ENCODE measurements at regions not wholly inside any gene's neighbourhood (a gene's known extent, or its start where the extent isn't known, plus 50 kb on each side); places are given as distances from the start of the nearest gene placed in this dataset.
A peak's percentile ranks its signal among the peaks of the same experiment; 100 is the strongest.

- Mint-ChIP-seq H3K9me3 (no peaks in the 10 kb centered on the region), H3K27ac (no peak overlapping the region), H3K4me3 (no peak overlapping the region), H3K36me3 (no peaks in the 10 kb centered on the region), H3K4me1 (no peaks in the 10 kb centered on the region), H3K27me3 (peaks cover 0 to 17% (median 14%) of the 10 kb centered on the region in 3 donors)
- DNase-seq: no peak
- no peak for ATAC-seq (ENCODE audit: low read depth in 2 of 2)
Measured at GRCh38 chr10:71068861-71069271, 143.5 kb upstream of the UNC5B start.

- H3K4me3 Mint-ChIP-seq: no peak overlapping the region
Measured at GRCh38 chr10:71069909-71070666, 142.3 kb upstream of the UNC5B start.

DNA sequence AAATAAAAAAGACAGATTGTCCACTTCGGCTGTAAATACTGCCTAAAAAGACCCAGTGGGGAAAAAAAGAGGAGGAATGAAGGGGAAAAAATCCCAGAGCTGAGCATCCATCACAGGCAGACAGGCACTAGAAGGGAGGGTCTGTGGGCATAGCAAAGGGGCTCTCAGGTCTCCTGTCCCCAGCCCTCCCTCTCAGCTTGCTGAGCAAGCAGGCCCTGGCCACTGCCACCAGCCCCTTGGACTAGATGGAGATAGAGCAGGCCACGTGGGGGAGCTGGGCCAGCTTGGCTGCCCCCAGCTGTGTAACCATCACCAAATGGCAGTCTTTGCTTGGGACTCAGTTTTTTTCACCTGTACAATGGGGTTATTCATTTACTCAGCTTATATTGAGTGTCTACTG, 141.6 kb upstream of the UNC5B start:
- Mint-ChIP-seq H3K27ac (no peak overlapping the region), H3K9me3 (no peaks in the 10 kb centered on the region), H3K36me3 (no peaks in the 10 kb centered on the region), H3K4me1 (no peaks in the 10 kb centered on the region), H3K4me3 (no peak overlapping the region), H3K27me3 (peaks cover 0 to 17% (median 14%) of the 10 kb centered on the region in 3 donors)
- ATAC-seq (ENCODE audit: low read depth in 2 of 2) (no peak), DNase-seq (no peak)

More at GRCh38 chr10:71069909-71070666, 142.3 kb upstream of the UNC5B start:
- Mint-ChIP-seq H3K27me3 (peaks cover 0 to 17% (median 14%) of the 10 kb centered on the region in 3 donors), H3K27ac (no peak overlapping the region), H3K4me1 (no peaks in the 10 kb centered on the region), H3K36me3 (no peaks in the 10 kb centered on the region), H3K9me3 (no peaks in the 10 kb centered on the region)
- no peak for ATAC-seq (ENCODE audit: low read depth in 2 of 2)
- DNase-seq: no peak

DNA sequence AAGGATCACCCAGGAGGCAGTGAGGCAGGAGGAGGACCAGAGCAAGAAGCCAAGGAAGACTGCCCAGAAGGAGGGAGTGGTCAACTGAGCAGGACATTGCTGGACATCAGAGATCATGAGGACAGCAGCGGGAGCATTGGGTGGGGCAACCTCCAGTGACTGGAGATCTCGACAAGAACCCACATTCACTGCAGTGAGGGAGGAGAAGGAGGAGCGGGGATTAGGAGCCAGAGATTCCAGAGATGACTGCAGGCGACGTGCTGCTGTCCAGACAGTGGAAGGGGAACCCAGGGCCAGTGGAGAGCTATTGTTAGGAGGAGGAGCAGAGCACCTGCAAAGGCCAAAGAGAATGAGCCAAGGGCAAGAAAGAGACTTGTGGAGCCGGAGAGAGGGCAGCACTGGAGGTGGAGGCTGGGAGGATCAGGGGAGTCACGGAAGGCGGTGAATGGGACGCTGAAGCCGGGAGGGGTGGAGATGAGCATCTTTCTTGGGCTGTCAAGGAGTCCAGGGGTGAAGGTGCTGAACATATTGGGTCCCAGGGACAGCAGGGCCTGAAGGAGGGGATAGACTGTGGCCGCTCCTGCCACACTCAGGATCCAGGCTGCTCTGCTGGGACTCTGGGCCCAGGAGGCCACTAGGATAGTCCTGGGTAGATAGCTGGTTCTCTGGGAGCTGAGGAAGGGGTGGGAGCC, 140.1 kb upstream of the UNC5B start:
- Mint-ChIP-seq H3K27ac (peak overlapping the region in 1 of 6 donors; percentile 20), H3K4me3 (no peak overlapping the region), H3K27me3 (peaks cover 0 to 22% (median 14%) of the 10 kb centered on the region in 3 donors), H3K4me1 (no peaks in the 10 kb centered on the region), H3K9me3 (no peaks in the 10 kb centered on the region), H3K36me3 (no peaks in the 10 kb centered on the region)
- no peak for ATAC-seq (ENCODE audit: low read depth in 2 of 2)
- no peak for DNase-seq

DNA sequence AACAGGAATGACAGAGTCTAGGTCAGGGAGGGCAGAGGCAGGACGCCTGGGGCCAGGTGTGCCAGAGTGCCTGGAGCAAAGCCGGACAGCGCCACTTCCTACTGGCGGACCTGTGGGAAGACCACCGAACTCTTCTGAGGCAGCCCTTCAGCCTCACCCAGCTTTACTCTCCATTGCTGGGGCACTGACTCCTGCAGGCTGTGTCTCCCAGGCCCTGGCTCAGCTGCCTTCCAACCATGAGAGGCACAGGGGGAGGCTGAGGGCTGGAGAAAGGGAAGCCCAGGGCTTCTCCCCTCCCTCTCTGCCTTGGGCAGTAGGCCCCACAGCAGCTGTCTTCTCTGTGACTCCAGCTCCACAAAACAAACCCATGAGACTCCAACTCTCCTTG, 139.6 kb upstream of the UNC5B start:
- ATAC-seq (ENCODE audit: low read depth in 2 of 2) (no peak), DNase-seq (no peak)
- H3K36me3 Mint-ChIP-seq: no peaks in the 10 kb centered on the region
- H3K9me3 Mint-ChIP-seq: no peaks in the 10 kb centered on the region
- peaks cover 0 to 22% (median 14%) of the 10 kb centered on the region in 3 donors for H3K27me3 Mint-ChIP-seq
- no peaks in the 10 kb centered on the region for H3K4me1 Mint-ChIP-seq
- no peak overlapping the region for H3K4me3 Mint-ChIP-seq
- no peak overlapping the region for H3K27ac Mint-ChIP-seq

DNA sequence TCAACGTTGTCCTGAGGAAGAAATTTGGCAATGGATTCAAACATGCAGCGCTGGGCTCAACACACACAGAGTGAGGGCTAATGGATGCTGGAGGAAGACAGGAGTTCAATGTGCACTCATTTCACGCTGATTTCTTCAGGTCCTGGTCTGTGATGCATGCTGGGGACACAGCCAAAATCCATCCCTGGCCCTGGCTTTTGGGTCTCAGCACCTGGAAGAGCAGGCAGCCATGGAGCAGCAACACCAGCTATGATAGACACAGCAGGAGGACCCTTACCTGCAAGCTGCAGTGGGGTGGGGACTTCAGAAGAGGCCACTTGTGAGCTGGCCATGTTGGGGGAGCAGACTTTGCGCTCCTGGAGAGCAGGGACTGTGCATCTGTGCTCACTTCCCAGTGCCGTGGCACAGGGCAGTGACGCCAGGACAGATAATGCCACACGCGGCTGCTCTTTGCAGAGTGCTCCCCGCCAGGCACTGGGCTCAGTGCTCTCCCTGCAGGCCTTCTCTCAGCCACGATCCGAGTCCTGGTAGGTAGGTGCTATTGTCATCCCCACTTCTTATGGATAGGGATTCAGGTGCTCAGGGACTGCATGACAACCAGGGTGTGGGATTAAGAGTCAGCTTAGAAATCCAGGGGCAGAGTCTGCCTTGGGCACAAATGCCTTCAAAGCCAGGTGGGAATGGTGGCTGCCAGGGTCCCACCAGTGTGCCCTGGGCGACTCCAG, 138.8 kb upstream of the UNC5B start:
- no peaks in the 10 kb centered on the region for H3K36me3 Mint-ChIP-seq
- no peak overlapping the region for H3K27ac Mint-ChIP-seq
- DNase-seq (no peak), ATAC-seq (ENCODE audit: low read depth in 2 of 2) (no peak)
- H3K4me3 Mint-ChIP-seq: no peak overlapping the region
- no peaks in the 10 kb centered on the region for H3K9me3 Mint-ChIP-seq
- no peaks in the 10 kb centered on the region for H3K4me1 Mint-ChIP-seq
- H3K27me3 Mint-ChIP-seq: peaks cover 0 to 22% (median 14%) of the 10 kb centered on the region in 3 donors

- Mint-ChIP-seq H3K27me3 (peaks cover 0 to 22% (median 14%) of the 10 kb centered on the region in 3 donors), H3K27ac (no peak overlapping the region), H3K9me3 (peaks cover 0 to 1% (median 0%) of the 10 kb centered on the region in 7 donors), H3K36me3 (no peaks in the 10 kb centered on the region), H3K4me1 (no peaks in the 10 kb centered on the region), H3K4me3 (no peak overlapping the region)
- ATAC-seq (ENCODE audit: low read depth in 2 of 2) (no peak), DNase-seq (no peak)
Measured at GRCh38 chr10:71074176-71074755, 138.1 kb upstream of the UNC5B start.

DNA sequence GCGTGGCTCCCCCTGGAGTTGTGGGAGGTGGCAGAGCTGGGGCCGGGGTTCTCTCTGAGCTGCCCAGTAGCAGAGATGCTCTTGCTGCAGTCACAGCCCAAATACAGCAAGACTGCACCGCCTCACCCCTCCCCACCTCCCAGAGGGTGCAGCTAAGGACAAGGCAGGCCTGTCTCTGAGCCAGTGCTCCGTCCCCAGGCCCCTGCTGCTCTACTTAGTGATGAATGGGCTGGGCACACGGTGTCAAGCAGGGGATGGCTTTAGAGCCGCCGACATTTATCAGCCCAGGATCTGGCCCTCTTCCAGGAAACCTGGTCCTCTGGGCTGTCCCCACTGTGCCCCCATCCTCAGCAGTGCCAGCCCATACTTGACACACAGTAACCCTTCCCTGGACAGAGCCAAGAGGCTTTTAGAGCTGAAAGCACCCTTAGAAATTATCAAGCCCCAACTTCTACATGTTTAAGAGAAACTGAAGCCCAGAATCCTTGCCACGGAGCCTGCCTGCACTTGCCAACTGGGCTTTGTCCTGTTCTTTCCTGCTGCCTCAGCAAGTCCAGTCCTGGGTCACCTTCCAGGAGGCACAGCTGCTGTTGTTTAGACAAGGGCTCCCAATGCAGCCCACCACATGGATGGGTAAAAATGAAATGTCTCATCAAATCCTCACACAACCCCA, 137.1 kb upstream of the UNC5B start:
- no peak for DNase-seq
- no peak overlapping the region for H3K27ac Mint-ChIP-seq
- peaks cover 0 to 22% (median 14%) of the 10 kb centered on the region in 3 donors for H3K27me3 Mint-ChIP-seq
- peaks cover 0 to 1% (median 0%) of the 10 kb centered on the region in 7 donors for H3K9me3 Mint-ChIP-seq
- H3K4me3 Mint-ChIP-seq: no peak overlapping the region
- no peak for ATAC-seq (ENCODE audit: low read depth in 2 of 2)
- no peaks in the 10 kb centered on the region for H3K4me1 Mint-ChIP-seq
- no peaks in the 10 kb centered on the region for H3K36me3 Mint-ChIP-seq

GRCh38 chr10:71075759-71076472, 136.5 kb upstream of the UNC5B start:
- H3K9me3 Mint-ChIP-seq: peaks cover 0 to 1% (median 0%) of the 10 kb centered on the region in 7 donors
- DNase-seq: no peak
- no peaks in the 10 kb centered on the region for H3K36me3 Mint-ChIP-seq
- no peaks in the 10 kb centered on the region for H3K4me1 Mint-ChIP-seq
- no peak overlapping the region for H3K27ac Mint-ChIP-seq
- ATAC-seq (ENCODE audit: low read depth in 2 of 2): no peak
- no peak overlapping the region for H3K4me3 Mint-ChIP-seq
- peaks cover 0 to 24% (median 18%) of the 10 kb centered on the region in 3 donors for H3K27me3 Mint-ChIP-seq

DNA sequence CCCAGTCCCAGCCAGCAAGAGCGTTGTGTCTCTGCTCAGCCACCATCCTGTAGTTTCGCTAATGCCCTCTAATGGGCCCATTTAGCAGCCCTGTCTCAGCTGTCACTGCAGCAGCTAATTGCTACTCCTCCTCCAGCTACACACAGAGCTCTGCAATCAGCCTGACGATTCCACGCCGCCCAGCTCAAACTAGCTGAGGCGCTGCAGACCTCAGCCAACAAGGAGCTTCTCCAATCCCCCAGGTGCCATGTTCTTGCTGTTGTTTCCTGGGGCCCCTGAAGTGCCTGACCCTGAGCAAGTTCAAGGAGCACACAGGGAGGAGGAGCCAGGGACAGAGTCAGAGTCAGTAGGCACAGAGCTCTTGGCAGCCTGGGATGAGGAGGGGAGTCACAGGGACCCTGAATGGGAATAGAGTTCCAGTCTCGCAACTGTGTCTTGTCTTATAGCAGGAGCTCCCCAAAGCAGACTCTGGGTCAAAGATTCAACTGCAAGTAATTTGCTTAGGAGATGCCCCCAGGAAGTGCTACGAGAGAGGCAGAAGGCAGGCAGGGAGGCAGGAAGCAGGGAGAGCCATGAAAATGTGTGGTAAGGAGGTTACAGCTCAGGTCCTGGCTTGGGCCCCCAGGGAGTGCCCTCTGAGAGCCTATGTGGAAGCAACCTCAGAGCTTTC, 135.8 kb upstream of the UNC5B start:
- no peaks in the 10 kb centered on the region for H3K36me3 Mint-ChIP-seq
- no peak overlapping the region for H3K4me3 Mint-ChIP-seq
- no peaks in the 10 kb centered on the region for H3K4me1 Mint-ChIP-seq
- no peak for ATAC-seq (ENCODE audit: low read depth in 2 of 2)
- peaks cover 0 to 20% (median 20%) of the 10 kb centered on the region in 3 donors for H3K27me3 Mint-ChIP-seq
- DNase-seq: no peak
- no peak overlapping the region for H3K27ac Mint-ChIP-seq
- H3K9me3 Mint-ChIP-seq: peaks cover 0 to 1% (median 0%) of the 10 kb centered on the region in 7 donors

DNA sequence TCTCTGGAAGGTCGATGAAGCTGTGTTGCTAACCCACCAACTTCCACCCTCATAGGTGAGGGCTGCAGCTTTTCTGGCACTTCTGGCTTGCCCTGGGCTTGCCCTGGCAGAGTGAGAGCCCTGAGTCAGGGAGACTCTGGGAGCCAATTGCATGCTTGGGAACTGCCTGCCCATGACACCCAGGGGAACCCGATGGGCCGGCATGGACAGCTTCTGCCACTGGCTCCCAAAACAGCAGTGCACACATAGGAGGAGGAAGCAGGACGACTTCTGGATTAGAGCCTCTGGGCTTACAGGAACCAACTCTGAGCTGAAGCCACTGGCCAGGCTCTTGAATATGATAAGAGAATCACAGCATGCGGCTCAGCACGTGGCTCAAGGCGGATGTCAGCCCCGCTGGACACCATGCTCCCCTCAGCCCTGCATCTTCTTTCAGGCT, 135.2 kb upstream of the UNC5B start:
- Mint-ChIP-seq H3K9me3 (peaks cover 0 to 1% (median 0%) of the 10 kb centered on the region in 7 donors), H3K36me3 (no peaks in the 10 kb centered on the region), H3K27ac (no peak overlapping the region), H3K4me1 (no peaks in the 10 kb centered on the region), H3K4me3 (no peak overlapping the region), H3K27me3 (peaks cover 0 to 15% (median 15%) of the 10 kb centered on the region in 3 donors)
- no peak for DNase-seq
- ATAC-seq (ENCODE audit: low read depth in 2 of 2): no peak

- ATAC-seq (ENCODE audit: low read depth in 2 of 2) (no peak), DNase-seq (no peak)
- H3K27me3 Mint-ChIP-seq: peaks cover 0 to 11% (median 10%) of the 10 kb centered on the region in 3 donors
- H3K27ac Mint-ChIP-seq: no peak overlapping the region
- no peaks in the 10 kb centered on the region for H3K4me1 Mint-ChIP-seq
- peaks cover 0 to 1% (median 0%) of the 10 kb centered on the region in 7 donors for H3K9me3 Mint-ChIP-seq
- no peaks in the 10 kb centered on the region for H3K36me3 Mint-ChIP-seq
- H3K4me3 Mint-ChIP-seq: no peak overlapping the region
Measured at GRCh38 chr10:71077796-71078453, 134.4 kb upstream of the UNC5B start.
